HCT116 (cell line): ENCODE measurements at regions not wholly inside any gene's neighbourhood (a gene's known extent, or its start where the extent isn't known, plus 50 kb on each side); places are given as distances from the start of the nearest gene placed in this dataset.

ENCODE experiments used
- ATAC-seq: fragments of 200-7000 bp; cut with Tn5 transposase; 2 replicates; pipeline ENCODE4 v1.9.1; 2020; ENCODE audit warnings: mild to moderate bottlenecking, moderate library complexity
- BruUV-seq: library from RNA; stranded (reverse); fragments of 400-500 nt; replicated peaks from 2 replicates; lab custom pipeline; 2021; lab: Mats Ljungman, UMichigan
- CTCF ChIA-PET: fragments of 300-600 bp; sonication (Branson Sonifier 250); formaldehyde crosslinking; loops from one replicate; lab custom pipeline; 2021; ENCODE audit warnings: antibody characterized with exemption; lab: Charles Lee
- POLR2A ChIA-PET: fragments of 300-600, 350-600 bp; sonication (Branson Sonifier 250); formaldehyde crosslinking; loops from one replicate; lab custom pipeline; 2021; ENCODE audit warnings: antibody characterized with exemption; lab: Charles Lee
- RAD21 ChIA-PET, 2 experiments: fragments of 300-600 bp; sonication (Branson Sonifier 250); formaldehyde crosslinking; loops; one replicate each; lab custom pipeline; 2023; ENCODE audit warnings: low total read pairs in 2 of 2; ENCODE audit not compliant: uncharacterized antibody in 2 of 2, unreplicated experiment in 2 of 2, low non-redundant PET in 1 of 2; lab: Charles Lee
- DNase-seq: peaks from one replicate; pipeline ENCODE4 v3.0.0-alpha.2; 2010; ENCODE audit warnings: low read depth, low spot score
- H2AFZ ChIP-seq: fragments of 200-600 bp; shearing (Covaris generic), sonication (generic); 2 replicates; pipeline ENCODE4 v1.6.1; 2017; ENCODE audit warnings: low read depth, mixed run types, mixed read lengths, antibody characterized with exemption, low read length; ENCODE audit not compliant: poor library complexity, severe bottlenecking
- H3K27ac ChIP-seq: 2 replicates; pipeline ENCODE4 v1.5.1; 2012; ENCODE audit warnings: low read depth, low read length
- H3K27me3 ChIP-seq: fragments of 200-600 bp; sonication (generic); 2 replicates; pipeline ENCODE4 v1.6.1; 2016; ENCODE audit warnings: mixed run types, low read length, mixed read lengths; ENCODE audit not compliant: insufficient read depth
- H3K36me3 ChIP-seq, 2 experiments: fragments of 200-500 bp in 1 of 2; fragments of 200-600 bp in 1 of 2; sonication (Bioruptor generic) in 1 of 2; sonication (generic) in 1 of 2; 2 replicates each; pipeline versions ENCODE4 v1.5.1 to v1.6.1; 2014 to 2016; ENCODE audit warnings: low read length in 2 of 2, inconsistent platforms in 1 of 2, mixed read lengths in 1 of 2, mixed run types in 1 of 2; ENCODE audit not compliant: insufficient read depth in 2 of 2, control insufficient read depth in 1 of 2
- H3K4me1 ChIP-seq, 2 experiments: fragments of 200-600 bp in 1 of 2; sonication (generic) in 1 of 2; 2 replicates each; pipeline versions ENCODE4 v1.5.1 to v1.6.1; 2012 to 2017; ENCODE audit warnings: low read length in 2 of 2, inconsistent platforms in 1 of 2, mild to moderate bottlenecking in 1 of 2, mixed read lengths in 1 of 2, mixed run types in 1 of 2, moderate library complexity in 1 of 2; ENCODE audit not compliant: insufficient read depth in 2 of 2, control insufficient read depth in 1 of 2
- H3K4me2 ChIP-seq: fragments of 200-600 bp; sonication (generic); 2 replicates; pipeline ENCODE4 v1.6.1; 2017; ENCODE audit warnings: mixed run types, low read length, mixed read lengths
- H3K4me3 ChIP-seq, 2 experiments: fragments of 200-600 bp in 1 of 2; sonication (generic) in 1 of 2; replicated peaks in 1 of 2; 2 replicates each; pipeline ENCODE4 v1.5.1; 2011 to 2016; ENCODE audit warnings: low read length in 2 of 2, control low read depth in 1 of 2, low read depth in 1 of 2, mild to moderate bottlenecking in 1 of 2, mixed read lengths in 1 of 2, mixed run types in 1 of 2
- H3K79me2 ChIP-seq: fragments of 200-600 bp; sonication (generic); 2 replicates; pipeline ENCODE4 v1.6.1; 2017; ENCODE audit warnings: mild to moderate bottlenecking, mixed run types, low read length, moderate library complexity, mixed read lengths; ENCODE audit not compliant: insufficient read depth
- H3K9ac ChIP-seq: fragments of 200-600 bp; sonication (generic); 2 replicates; pipeline ENCODE4 v1.6.1; 2016; ENCODE audit warnings: low read length, mixed read lengths
- H3K9me2 ChIP-seq: fragments of 200-600 bp; sonication (generic), shearing (Covaris generic); 2 replicates; pipeline ENCODE4 v1.6.1; 2017; ENCODE audit warnings: mixed run types, mild to moderate bottlenecking, moderate library complexity; ENCODE audit not compliant: insufficient read depth
- H3K9me3 ChIP-seq, 2 experiments: fragments of 200-500 bp in 1 of 2; fragments of 200-600 bp in 1 of 2; sonication (Bioruptor generic) in 1 of 2; sonication (generic) in 1 of 2; 2 replicates each; pipeline ENCODE4 v1.6.1; 2014 to 2017; ENCODE audit warnings: low read length in 2 of 2, mixed read lengths in 2 of 2, inconsistent platforms in 1 of 2, low read depth in 1 of 2, mild to moderate bottlenecking in 1 of 2, mixed run types in 1 of 2, moderate library complexity in 1 of 2; ENCODE audit not compliant: control insufficient read depth in 1 of 2, insufficient read depth in 1 of 2
- H4K20me1 ChIP-seq: fragments of 200-600 bp; sonication (generic), shearing (Covaris generic); 2 replicates; pipeline ENCODE4 v1.6.1; 2017; ENCODE audit warnings: mixed run types, mild to moderate bottlenecking, moderate library complexity; ENCODE audit not compliant: insufficient read depth
- CBX3 ChIP-seq: IDR thresholded peaks from 2 replicates; pipeline ENCODE4 v1.6.1; 2012; ENCODE audit warnings: low read depth
- CEBPB ChIP-seq: IDR thresholded peaks from 2 replicates; pipeline ENCODE4 v1.6.1; 2012; ENCODE audit warnings: low read depth
- EGR1 ChIP-seq: IDR thresholded peaks from 2 replicates; pipeline ENCODE4 v1.6.1; 2012; ENCODE audit warnings: low read depth
- ELF1 ChIP-seq: IDR thresholded peaks from 2 replicates; pipeline ENCODE4 v1.6.1; 2012; ENCODE audit warnings: low read depth, borderline replicate concordance
- EZH2phosphoT487 ChIP-seq: fragments of 200-600 bp; IDR thresholded peaks from 2 replicates; pipeline ENCODE4 v1.6.1; 2018; ENCODE audit warnings: antibody characterized with exemption, borderline replicate concordance
- FOSL1 ChIP-seq: IDR thresholded peaks from 2 replicates; pipeline ENCODE4 v1.6.1; 2012; ENCODE audit warnings: low read depth
- JUND ChIP-seq: IDR thresholded peaks from 2 replicates; pipeline ENCODE4 v1.6.1; 2012
- REST ChIP-seq: IDR thresholded peaks from 2 replicates; pipeline ENCODE4 v1.6.1; 2012; ENCODE audit warnings: low read depth
- SIN3A ChIP-seq: IDR thresholded peaks from 2 replicates; pipeline ENCODE4 v1.6.1; 2012; ENCODE audit warnings: low read depth
- SP1 ChIP-seq: IDR thresholded peaks from 2 replicates; pipeline ENCODE4 v1.6.1; 2012; ENCODE audit warnings: low read depth
- SRF ChIP-seq: IDR thresholded peaks from 2 replicates; pipeline ENCODE4 v1.6.1; 2012; ENCODE audit warnings: low read depth
- YY1 ChIP-seq: IDR thresholded peaks from 2 replicates; pipeline ENCODE4 v1.6.1; 2011; ENCODE audit warnings: low read length, low read depth, moderate library complexity, mild to moderate bottlenecking; ENCODE audit not compliant: insufficient replicate concordance; ENCODE audit errors: extremely low read depth
- ZFX ChIP-seq: fragments of 450-650 bp; IDR thresholded peaks from 2 replicates; pipeline ENCODE4 v1.6.1; 2017
- ZNF274 ChIP-seq: fragments of 200-500 bp; sonication (Bioruptor generic); IDR thresholded peaks from 2 replicates; pipeline ENCODE4 v1.6.1; 2014; ENCODE audit warnings: mild to moderate bottlenecking, low read depth, low read length, inconsistent platforms
- intact Hi-C: fragments of 100-400 bp; cut with micrococcal nuclease; formaldehyde crosslinking; loops from 2 replicates; pipeline ENCODE4 v1.10.0; 2022
- TF ChIP-seq, protein P1 (sequence below): IDR thresholded peaks from 2 replicates; pipeline ENCODE4 v1.6.1; 2011; ENCODE audit warnings: mild to moderate bottlenecking, low read length, moderate library complexity; ENCODE audit not compliant: insufficient replicate concordance; ENCODE audit errors: extremely low read depth

DNA sequence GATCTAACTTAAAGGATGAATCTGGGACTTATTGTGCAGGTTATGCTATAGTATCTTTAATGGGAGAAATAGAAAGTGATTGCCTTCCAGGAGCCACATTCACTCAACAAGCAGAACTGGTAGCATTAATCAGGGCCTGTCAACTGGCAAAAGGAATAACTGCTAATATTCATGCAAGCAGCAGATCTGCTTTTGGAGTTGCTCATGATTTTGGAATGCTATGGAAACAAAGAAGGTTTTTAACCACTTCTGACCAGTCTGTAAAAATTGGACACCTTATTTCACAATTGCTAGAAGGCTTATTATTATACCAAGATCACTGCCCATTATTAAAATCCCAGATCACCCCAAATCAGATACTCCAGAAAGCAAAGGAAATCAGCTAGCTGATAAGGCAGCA is 200.4 kb downstream of the MREG start:
- DNase-seq (no peak), ATAC-seq (no peak)
- no peak overlapping the region for H3K27ac ChIP-seq
- no peaks in the 10 kb centered on the region for H3K27me3 ChIP-seq
- no peaks in the 10 kb centered on the region for H3K9me3 ChIP-seq
- no peaks in the 10 kb centered on the region for H4K20me1 ChIP-seq
- ChIA-PET POLR2A (no interaction called here), CTCF (interaction anchor here (1.4 kb wide), 1 partner anchor 16 kb away, joined by 3 read pairs; no protein-coding TSS in a partner anchor), RAD21 (no interaction called here)
- BruUV-seq = no TSS peak
- H3K4me1 ChIP-seq = no peaks in the 10 kb centered on the region
- H3K9ac ChIP-seq = no peak overlapping the region
- H2AFZ ChIP-seq = no peak overlapping the region
- H3K79me2 ChIP-seq = no peaks in the 10 kb centered on the region
- no peak for TF ChIP-seq FOSL1
- TF ChIP-seq CBX3 = no peak
- TF ChIP-seq SRF = no peak
- no peak for TF ChIP-seq EGR1
- no peak for TF ChIP-seq EZH2phosphoT487
- no peak for TF ChIP-seq REST
- TF ChIP-seq SIN3A = no peak
- no peak for TF ChIP-seq YY1
- no peak for TF ChIP-seq JUND
- TF ChIP-seq, protein P1, sequence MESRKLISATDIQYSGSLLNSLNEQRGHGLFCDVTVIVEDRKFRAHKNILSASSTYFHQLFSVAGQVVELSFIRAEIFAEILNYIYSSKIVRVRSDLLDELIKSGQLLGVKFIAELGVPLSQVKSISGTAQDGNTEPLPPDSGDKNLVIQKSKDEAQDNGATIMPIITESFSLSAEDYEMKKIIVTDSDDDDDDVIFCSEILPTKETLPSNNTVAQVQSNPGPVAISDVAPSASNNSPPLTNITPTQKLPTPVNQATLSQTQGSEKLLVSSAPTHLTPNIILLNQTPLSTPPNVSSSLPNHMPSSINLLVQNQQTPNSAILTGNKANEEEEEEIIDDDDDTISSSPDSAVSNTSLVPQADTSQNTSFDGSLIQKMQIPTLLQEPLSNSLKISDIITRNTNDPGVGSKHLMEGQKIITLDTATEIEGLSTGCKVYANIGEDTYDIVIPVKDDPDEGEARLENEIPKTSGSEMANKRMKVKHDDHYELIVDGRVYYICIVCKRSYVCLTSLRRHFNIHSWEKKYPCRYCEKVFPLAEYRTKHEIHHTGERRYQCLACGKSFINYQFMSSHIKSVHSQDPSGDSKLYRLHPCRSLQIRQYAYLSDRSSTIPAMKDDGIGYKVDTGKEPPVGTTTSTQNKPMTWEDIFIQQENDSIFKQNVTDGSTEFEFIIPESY = no peak
- no peak for TF ChIP-seq CEBPB
- no peak for TF ChIP-seq SP1
- TF ChIP-seq ZFX = no peak
- TF ChIP-seq ZNF274 = no peak
- TF ChIP-seq ELF1 = no peak
- H3K9me2 ChIP-seq = no peaks in the 10 kb centered on the region
- no peak overlapping the region for H3K4me3 ChIP-seq
- intact Hi-C loops = no loop called here
- no peaks in the 10 kb centered on the region for H3K36me3 ChIP-seq
- no peak overlapping the region for H3K4me2 ChIP-seq
